H9 (cell line): ENCODE measurements at regions not wholly inside any gene's neighbourhood (a gene's known extent, or its start where the extent isn't known, plus 50 kb on each side); places are given as distances from the start of the nearest gene placed in this dataset.

ENCODE experiments used
- DNase-seq: peaks from one replicate; pipeline ENCODE4 v3.0.0-alpha.2; 2017
- H2AFZ ChIP-seq: one replicate; pipeline ENCODE4 v1.6.1; 2013; ENCODE audit warnings: mild to moderate bottlenecking, low read length, control low read depth, moderate library complexity
- H2AK5ac ChIP-seq: 2 replicates; pipeline ENCODE4 v1.6.1; 2013; ENCODE audit warnings: low read length, control low read depth, mixed read lengths; ENCODE audit not compliant: insufficient read length
- H2BK120ac ChIP-seq: one replicate; pipeline ENCODE4 v1.6.1; 2013; ENCODE audit warnings: low read depth, mild to moderate bottlenecking, low read length, control low read depth, inconsistent platforms; ENCODE audit not compliant: poor library complexity, severe bottlenecking
- H2BK12ac ChIP-seq: 2 replicates; pipeline ENCODE4 v1.6.1; 2013; ENCODE audit warnings: low read length, control low read depth, mixed read lengths, low read depth; ENCODE audit not compliant: insufficient read length
- H2BK15ac ChIP-seq: 2 replicates; pipeline ENCODE4 v1.6.1; 2013; ENCODE audit warnings: low read depth, low read length, control low read depth
- H2BK20ac ChIP-seq: one replicate; pipeline ENCODE4 v1.6.1; 2013; ENCODE audit warnings: low read depth, mild to moderate bottlenecking, low read length, control low read depth, inconsistent platforms; ENCODE audit not compliant: poor library complexity, severe bottlenecking
- H2BK5ac ChIP-seq: 2 replicates; pipeline ENCODE4 v1.6.1; 2013; ENCODE audit warnings: low read length, control low read depth, mixed read lengths; ENCODE audit not compliant: insufficient read length
- H3K14ac ChIP-seq: 2 replicates; pipeline ENCODE4 v1.6.1; 2013; ENCODE audit warnings: low read length, control low read depth; ENCODE audit not compliant: insufficient read depth
- H3K18ac ChIP-seq: 2 replicates; pipeline ENCODE4 v1.6.1; 2013; ENCODE audit warnings: low read depth, mild to moderate bottlenecking, mixed read lengths, low read length, control low read depth; ENCODE audit not compliant: insufficient read length
- H3K23ac ChIP-seq: 2 replicates; pipeline ENCODE4 v1.6.1; 2013; ENCODE audit warnings: low read length, control low read depth, mixed read lengths, low read depth; ENCODE audit not compliant: insufficient read length
- H3K23me2 ChIP-seq: 2 replicates; pipeline ENCODE4 v1.6.1; 2013; ENCODE audit warnings: low read depth, mild to moderate bottlenecking, mixed read lengths, low read length, control low read depth; ENCODE audit not compliant: insufficient read length, poor library complexity, severe bottlenecking
- H3K27ac ChIP-seq: 2 replicates; pipeline ENCODE4 v1.5.1; 2013; ENCODE audit warnings: low read length, control low read depth, mixed read lengths, low read depth; ENCODE audit not compliant: insufficient read length
- H3K27me3 ChIP-seq: 2 replicates; pipeline ENCODE4 v1.6.1; 2013; ENCODE audit warnings: low read length, control low read depth, inconsistent platforms; ENCODE audit not compliant: insufficient read depth
- H3K4ac ChIP-seq: 2 replicates; pipeline ENCODE4 v1.6.1; 2013; ENCODE audit warnings: low read depth, mild to moderate bottlenecking, control low read depth, inconsistent platforms, low read length, moderate library complexity
- H3K4me1 ChIP-seq: 2 replicates; pipeline ENCODE4 v1.6.1; 2013; ENCODE audit warnings: low read length, control low read depth, inconsistent platforms; ENCODE audit not compliant: insufficient read depth
- H3K4me2 ChIP-seq: 2 replicates; pipeline ENCODE4 v1.6.1; 2013; ENCODE audit warnings: low read length, control low read depth, mixed read lengths; ENCODE audit not compliant: insufficient read length, insufficient read depth
- H3K56ac ChIP-seq: 2 replicates; pipeline ENCODE4 v1.6.1; 2013; ENCODE audit warnings: low read depth, mild to moderate bottlenecking, mixed read lengths, low read length, control low read depth; ENCODE audit not compliant: insufficient read length
- H3K79me1 ChIP-seq: 2 replicates; pipeline ENCODE4 v1.6.1; 2013; ENCODE audit warnings: low read depth, mild to moderate bottlenecking, moderate library complexity, low read length, control low read depth, inconsistent platforms; ENCODE audit not compliant: insufficient read depth, poor library complexity, severe bottlenecking
- H3K79me2 ChIP-seq: 2 replicates; pipeline ENCODE4 v1.6.1; 2013; ENCODE audit warnings: low read length, control low read depth, inconsistent platforms; ENCODE audit not compliant: insufficient read depth
- H3K9ac ChIP-seq: 2 replicates; pipeline ENCODE4 v1.6.1; 2013; ENCODE audit warnings: low read length, control low read depth, mixed read lengths; ENCODE audit not compliant: insufficient read length; ENCODE audit errors: extremely low read depth
- H3K9me3 ChIP-seq: one replicate; pipeline ENCODE4 v1.6.1; 2013; ENCODE audit warnings: low read depth, low read length, inconsistent platforms; ENCODE audit not compliant: control insufficient read depth
- H3T11ph ChIP-seq: one replicate; pipeline ENCODE4 v1.6.1; 2013; ENCODE audit warnings: mild to moderate bottlenecking, low read length, control low read depth, inconsistent platforms
- H4K20me1 ChIP-seq: one replicate; pipeline ENCODE4 v1.6.1; 2013; ENCODE audit not compliant: control insufficient read depth, insufficient read length, insufficient read depth
- H4K5ac ChIP-seq: 2 replicates; pipeline ENCODE4 v1.6.1; 2013; ENCODE audit warnings: low read depth, mild to moderate bottlenecking, mixed read lengths, low read length, control low read depth; ENCODE audit not compliant: insufficient read length
- H4K8ac ChIP-seq: replicated peaks from 2 replicates; pipeline ENCODE4 v1.6.1; 2013; ENCODE audit warnings: low read length, control low read depth, mixed read lengths, low read depth; ENCODE audit not compliant: insufficient read length
- H4K91ac ChIP-seq: 2 replicates; pipeline ENCODE4 v1.6.1; 2013; ENCODE audit warnings: low read depth, mild to moderate bottlenecking, moderate library complexity, mixed read lengths, low read length, control low read depth; ENCODE audit not compliant: insufficient read length
- H3K27ac Mint-ChIP-seq, 3 experiments: 2 replicates in 2 of 3; 3 replicates in 1 of 3; pipeline ENCODE4 v1.8.0; 2020 to 2021; ENCODE audit warnings: mixed read lengths in 3 of 3, mild to moderate bottlenecking in 1 of 3, moderate library complexity in 1 of 3
- H3K27me3 Mint-ChIP-seq: 2 replicates; pipeline ENCODE4 v1.8.0; 2021; ENCODE audit warnings: low read depth, mild to moderate bottlenecking, moderate library complexity, mixed read lengths
- H3K36me3 Mint-ChIP-seq, 3 experiments: 2 replicates in 2 of 3; 3 replicates in 1 of 3; pipeline ENCODE4 v1.8.0; 2020 to 2021; ENCODE audit warnings: low read depth in 3 of 3, mixed read lengths in 3 of 3; ENCODE audit not compliant: insufficient read depth in 1 of 3
- H3K4me1 Mint-ChIP-seq, 2 experiments: 2 replicates each; pipeline ENCODE4 v1.8.0; 2020; ENCODE audit warnings: mixed read lengths in 2 of 2
- H3K4me3 Mint-ChIP-seq, 2 experiments: 2 replicates in 1 of 2; 3 replicates in 1 of 2; pipeline ENCODE4 v1.8.0; 2020 to 2021; ENCODE audit warnings: mild to moderate bottlenecking in 2 of 2, mixed read lengths in 2 of 2, moderate library complexity in 1 of 2
- H3K9me3 Mint-ChIP-seq, 2 experiments: 2 replicates in 1 of 2; 3 replicates in 1 of 2; pipeline ENCODE4 v1.8.0; 2020; ENCODE audit warnings: mild to moderate bottlenecking in 2 of 2, mixed read lengths in 2 of 2, moderate library complexity in 1 of 2
- CTCF ChIP-seq: fragments of 200-600 bp; sonication (generic); conservative IDR thresholded peaks from 3 replicates; pipeline ENCODE4 v1.8.0; 2021; ENCODE audit warnings: antibody characterized with exemption, mild to moderate bottlenecking
- WGBS: extraction: QIAGEN DNeasy Blood & Tissue Kit; methylation state at CpG from one replicate; pipeline ENCODE4 v1.1.7; 2013; ENCODE audit warnings: missing lambda C conversion rate, low lambda C conversion rate, mixed read lengths; ENCODE audit not compliant: insufficient read length; ENCODE audit errors: extremely low coverage; 5-methylcytosine and 5-hydroxymethylcytosine counted together

- H3K27ac ChIP-seq: no peak overlapping the region
Observed at GRCh38 chr5:136526791-136527190, 161.4 kb upstream of the TRPC7 start.

More at GRCh38 chr5:136526791-136527190, 161.4 kb upstream of the TRPC7 start:
- no peak for DNase-seq
- no peak overlapping the region for H2BK120ac ChIP-seq
- H2BK20ac ChIP-seq: no peak overlapping the region
- no peaks in the 10 kb centered on the region for H3K27me3 ChIP-seq
- H4K20me1 ChIP-seq: no peaks in the 10 kb centered on the region
- TF ChIP-seq CTCF: no peak
- H3K4me2 ChIP-seq: no peak overlapping the region
- H3K23me2 ChIP-seq: no peaks in the 10 kb centered on the region
- H2AFZ ChIP-seq: no peak overlapping the region
- Mint-ChIP-seq H3K36me3 (no peaks in the 10 kb centered on the region; a peak in 1 of 7 replicates), H3K27ac (no peak overlapping the region), H3K9me3 (no peaks in the 10 kb centered on the region; a peak in 1 of 5 replicates), H3K4me1 (peaks cover 0 to 12% of the 10 kb centered on the region in 2 experiments; a peak in 2 of 4 replicates), H3K4me3 (no peak overlapping the region), H3K27me3 (peaks cover 1% of the 10 kb centered on the region; the same call in 1 of the 2 replicates)
- WGBS: no CpG with 5 or more reads among the region's 5 CpGs
- no peak overlapping the region for H3K18ac ChIP-seq
- no peak overlapping the region for H3K4ac ChIP-seq
- H2BK5ac ChIP-seq: no peak overlapping the region
- no peak overlapping the region for H3K56ac ChIP-seq
- no peak overlapping the region for H4K8ac ChIP-seq
- H3T11ph ChIP-seq: no peak overlapping the region
- H4K5ac ChIP-seq: no peak overlapping the region
- H4K91ac ChIP-seq: no peak overlapping the region
- no peaks in the 10 kb centered on the region for H3K4me1 ChIP-seq
- no peak overlapping the region for H3K9ac ChIP-seq
- no peak overlapping the region for H2AK5ac ChIP-seq
- no peaks in the 10 kb centered on the region for H3K79me1 ChIP-seq
- no peak overlapping the region for H3K14ac ChIP-seq
- no peak overlapping the region for H3K23ac ChIP-seq
- H3K79me2 ChIP-seq: no peaks in the 10 kb centered on the region
- no peak overlapping the region for H2BK12ac ChIP-seq
- no peaks in the 10 kb centered on the region for H3K9me3 ChIP-seq
- no peak overlapping the region for H2BK15ac ChIP-seq
